ENCODE measurements at regions not wholly inside any gene's neighbourhood (a gene's known extent, or its start where the extent isn't known, plus 50 kb on each side); places are given as distances from the start of the nearest gene placed in this dataset.

GRCh38 chr1:244157731-244158438 lies 106.8 kb downstream of the ZBTB18 start:
- DNase-seq (ENCODE audit: low read depth) = no peak

DNA sequence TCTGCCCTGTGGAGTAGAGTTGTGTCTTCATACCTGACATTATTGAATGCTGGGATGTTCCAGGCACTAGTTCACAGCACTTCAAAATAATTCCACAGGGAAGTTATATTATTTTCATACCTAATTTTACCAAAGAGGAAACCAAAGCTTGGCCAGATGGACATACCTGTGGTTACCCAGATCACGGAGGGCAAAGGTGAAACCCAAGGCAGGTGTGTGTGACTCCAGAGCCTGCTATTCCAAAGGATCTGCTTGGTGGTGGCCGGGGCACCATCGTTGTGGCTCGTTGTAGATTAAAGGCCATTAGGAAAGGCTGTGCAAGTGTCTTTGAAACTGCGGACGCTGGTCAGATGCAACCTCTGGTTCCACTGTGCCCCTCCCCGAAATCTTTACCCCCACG lies 108.6 kb downstream of the ZBTB18 start:
- DNase-seq (ENCODE audit: low read depth) = no peak

- no peak for DNase-seq (ENCODE audit: low read depth)
Observed at GRCh38 chr1:244160455-244161235, 109.6 kb downstream of the ZBTB18 start.

DNA sequence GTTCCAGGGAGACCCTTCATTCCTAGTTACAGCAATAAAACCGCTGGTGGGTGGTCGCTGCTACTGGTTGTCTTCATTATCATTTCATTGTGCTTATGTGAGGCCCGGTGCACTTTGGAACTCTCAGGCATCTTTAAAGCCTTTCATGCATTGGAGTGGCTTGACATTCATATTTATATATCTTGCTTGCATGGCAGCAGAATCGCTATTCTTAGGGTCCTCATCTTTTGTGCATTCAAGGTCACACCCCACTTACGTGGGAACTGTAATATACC lies 110.1 kb downstream of the ZBTB18 start:
- no peak for DNase-seq (ENCODE audit: low read depth)

DNA sequence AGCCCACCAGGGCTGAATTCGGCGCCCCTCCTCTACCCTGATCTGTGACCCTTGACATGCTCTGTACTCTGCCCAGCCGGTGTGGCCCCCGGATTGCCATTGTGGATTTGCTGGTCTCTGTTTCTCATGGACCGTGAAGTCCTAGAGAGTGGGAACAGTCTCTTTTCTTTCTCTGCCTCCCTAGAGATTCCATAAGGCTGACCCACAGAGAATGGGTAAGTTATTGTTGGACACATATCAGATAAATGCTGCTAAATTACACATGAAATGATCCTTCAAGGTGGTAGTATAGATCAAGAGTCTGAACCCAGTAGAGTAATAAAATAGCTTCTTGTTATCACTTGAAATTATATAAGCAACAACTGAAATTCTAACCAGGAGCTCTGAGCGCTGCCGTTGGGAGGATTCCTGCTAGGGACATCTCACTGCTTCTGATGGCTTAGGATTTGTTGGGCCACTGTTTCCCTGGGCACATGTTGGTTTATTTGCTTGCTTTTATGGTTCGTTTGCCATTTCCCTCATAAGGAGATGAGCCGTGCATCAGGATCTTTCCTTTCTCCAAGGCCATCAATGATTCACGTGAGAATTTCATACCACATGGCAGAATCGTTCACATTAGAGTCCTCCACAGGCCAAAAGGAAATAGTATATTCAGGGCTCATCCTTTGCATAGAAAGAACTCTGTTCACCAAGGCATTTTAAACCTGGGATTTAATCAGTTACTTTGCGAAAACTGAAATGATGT lies 111.9 kb downstream of the ZBTB18 start:
- DNase-seq (ENCODE audit: low read depth) = no peak

GRCh38 chr1:244163861-244164510 lies 112.9 kb downstream of the ZBTB18 start:
- DNase-seq (ENCODE audit: low read depth) = peak; percentile 87

DNA sequence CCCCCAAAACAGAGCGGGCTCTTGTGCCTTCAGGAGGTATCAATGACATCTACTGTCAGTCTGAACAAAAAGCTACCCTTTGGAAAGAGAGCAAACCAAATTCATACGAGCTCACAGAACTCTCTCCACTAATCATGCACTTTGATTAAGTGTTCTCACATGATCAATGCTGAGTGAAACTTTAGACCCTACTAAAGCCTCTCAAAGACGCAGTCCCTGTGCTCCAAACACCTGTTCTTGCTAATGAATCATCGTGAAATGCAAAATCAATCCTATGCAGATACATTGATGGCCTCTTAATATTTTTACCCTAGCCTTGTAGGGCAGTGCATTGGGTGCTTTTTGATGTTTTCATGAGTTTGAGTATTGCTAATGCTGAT lies 113.4 kb downstream of the ZBTB18 start:
- no peak for DNase-seq (ENCODE audit: low read depth)

GRCh38 chr1:244165021-244165420 lies 113.9 kb downstream of the ZBTB18 start:
- DNase-seq (ENCODE audit: low read depth) = no peak

DNA sequence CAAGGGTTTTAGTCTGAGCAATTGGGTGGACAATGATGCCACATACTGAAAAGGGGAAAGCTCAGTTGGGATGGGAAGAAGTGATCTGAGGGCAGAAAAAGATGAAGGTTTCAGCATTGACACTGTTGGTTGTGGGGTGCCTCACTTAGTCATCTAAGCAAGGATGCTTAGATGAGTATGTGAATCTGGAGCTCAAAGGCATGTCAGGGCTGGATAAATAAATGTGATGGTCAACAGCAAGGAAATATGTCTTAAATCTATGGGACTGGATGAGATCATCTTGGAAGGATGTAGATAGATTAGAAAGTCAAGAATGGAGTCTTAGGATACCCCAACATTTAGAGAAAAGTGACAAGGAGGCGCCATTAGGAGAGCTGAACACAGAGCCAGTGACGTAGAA lies 114.6 kb downstream of the ZBTB18 start:
- DNase-seq (ENCODE audit: low read depth) = no peak

- DNase-seq (ENCODE audit: low read depth) = no peak
Observed at GRCh38 chr1:244171241-244171985, 120.3 kb downstream of the ZBTB18 start.

- no peak for DNase-seq (ENCODE audit: low read depth)
Observed at GRCh38 chr1:244173240-244173639, 122.2 kb downstream of the ZBTB18 start.

DNA sequence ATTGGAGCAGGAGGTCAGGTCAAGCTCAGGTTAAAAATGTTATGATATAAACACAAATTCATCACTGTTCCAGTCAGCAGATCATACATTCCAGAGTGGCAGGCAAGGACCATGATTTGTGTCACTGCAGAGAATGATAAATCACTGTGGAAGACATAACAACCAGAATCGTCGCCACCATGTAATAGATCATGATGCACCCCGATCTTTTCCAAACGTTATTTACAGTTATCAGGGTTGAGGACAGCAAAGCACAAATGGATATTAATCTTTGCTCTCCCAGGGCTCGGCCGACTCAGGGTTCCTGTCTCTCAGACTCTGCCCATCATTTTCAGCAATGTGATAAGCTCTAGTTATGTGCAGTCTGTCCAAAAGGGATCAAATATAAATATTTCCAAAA lies 122.7 kb downstream of the ZBTB18 start:
- no peak for DNase-seq (ENCODE audit: low read depth)

DNA sequence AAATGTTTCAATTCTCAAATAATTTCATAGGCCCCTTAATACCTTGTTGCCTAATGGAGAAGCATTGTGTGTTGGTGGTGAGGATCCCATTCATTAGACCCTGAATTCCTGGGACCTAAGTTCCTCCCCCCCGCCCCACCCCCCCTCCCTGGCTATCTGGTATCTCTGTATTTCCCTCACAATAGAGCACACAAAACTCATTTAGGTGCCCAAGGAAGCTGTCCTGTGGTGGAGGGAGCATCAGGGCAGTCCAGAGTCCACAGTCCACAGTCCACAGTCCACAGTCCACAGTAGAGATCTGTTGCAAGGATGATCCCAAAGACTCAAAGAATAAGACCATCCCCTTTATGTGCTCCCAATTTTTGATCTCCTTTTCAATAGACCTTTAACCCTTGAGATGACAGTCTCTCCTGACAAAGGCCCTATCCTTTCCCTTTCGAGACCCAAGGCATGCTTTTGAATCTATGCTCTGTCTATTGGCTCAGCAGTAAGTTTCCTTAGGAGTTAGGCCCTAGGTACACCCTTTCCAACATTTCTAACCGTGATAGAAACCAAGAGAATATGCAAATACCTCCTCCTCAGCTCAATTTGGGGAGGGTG lies 123.9 kb downstream of the ZBTB18 start:
- no peak for DNase-seq (ENCODE audit: low read depth)

DNA sequence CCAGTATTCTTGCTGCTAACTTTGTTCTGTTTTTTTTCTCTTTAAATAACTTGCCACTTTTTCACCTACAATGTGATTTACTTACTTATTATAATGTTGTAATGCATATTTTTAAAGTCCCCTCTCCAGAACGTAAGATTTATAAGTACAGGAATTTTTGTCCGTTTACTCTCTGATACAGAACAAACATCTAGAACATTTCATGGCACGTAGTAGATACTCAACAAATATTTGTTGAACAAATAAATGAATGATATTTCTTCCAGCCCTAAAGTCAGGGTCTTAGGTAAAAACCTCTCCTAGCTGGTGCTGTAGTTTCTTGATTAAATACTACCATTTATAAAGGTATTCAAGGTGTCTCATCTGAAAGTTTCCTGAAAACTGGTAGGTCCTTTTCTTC lies 125.1 kb downstream of the ZBTB18 start:
- DNase-seq (ENCODE audit: low read depth) = no peak

- DNase-seq (ENCODE audit: low read depth) = no peak
Observed at GRCh38 chr1:244180256-244180655, 129.2 kb downstream of the ZBTB18 start.

GRCh38 chr1:244181867-244182266 lies 130.8 kb downstream of the ZBTB18 start:
- DNase-seq (ENCODE audit: low read depth) = no peak

DNA sequence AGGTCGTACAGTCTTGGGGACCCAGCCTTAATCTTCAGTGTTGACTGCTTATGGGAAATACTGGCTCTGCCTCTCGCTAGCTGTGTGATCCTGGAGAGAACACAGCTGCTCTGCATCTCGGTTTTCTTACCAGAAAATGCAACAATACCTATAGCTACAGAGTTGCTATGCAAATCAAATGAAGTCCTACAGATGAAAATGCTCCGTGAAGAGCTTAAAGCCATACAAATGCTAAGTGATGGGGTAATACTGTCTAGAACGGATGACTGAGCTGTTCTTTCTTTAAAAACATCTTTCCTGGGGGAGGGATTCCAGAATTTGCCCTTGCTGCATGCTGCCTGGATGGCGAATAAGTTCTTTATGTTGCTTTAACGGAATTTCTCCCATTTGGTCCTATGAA lies 132.0 kb downstream of the ZBTB18 start:
- no peak for DNase-seq (ENCODE audit: low read depth)

- DNase-seq (ENCODE audit: low read depth) = no peak
Observed at GRCh38 chr1:244186372-244186771, 135.3 kb downstream of the ZBTB18 start.

DNA sequence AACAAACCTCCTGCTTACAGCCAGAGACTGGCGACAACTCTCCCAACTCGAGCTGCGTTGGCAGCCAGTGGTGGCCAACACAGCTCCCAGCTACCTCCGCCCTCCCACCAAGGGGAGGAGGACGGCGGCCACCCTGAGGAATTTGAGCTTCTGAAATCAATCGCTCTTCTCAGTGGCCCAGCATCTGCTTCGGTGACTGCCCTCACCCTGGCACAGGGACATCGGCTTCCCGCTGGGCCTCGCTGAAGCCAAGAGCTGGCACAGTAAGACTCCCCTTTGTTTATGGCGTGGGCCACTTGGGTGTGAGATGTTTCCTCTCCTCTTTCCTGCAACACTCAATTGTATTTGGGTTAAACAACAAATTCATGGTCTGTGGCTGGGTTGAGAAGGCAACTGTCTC lies 136.2 kb downstream of the ZBTB18 start:
- no peak for DNase-seq (ENCODE audit: low read depth)

DNA sequence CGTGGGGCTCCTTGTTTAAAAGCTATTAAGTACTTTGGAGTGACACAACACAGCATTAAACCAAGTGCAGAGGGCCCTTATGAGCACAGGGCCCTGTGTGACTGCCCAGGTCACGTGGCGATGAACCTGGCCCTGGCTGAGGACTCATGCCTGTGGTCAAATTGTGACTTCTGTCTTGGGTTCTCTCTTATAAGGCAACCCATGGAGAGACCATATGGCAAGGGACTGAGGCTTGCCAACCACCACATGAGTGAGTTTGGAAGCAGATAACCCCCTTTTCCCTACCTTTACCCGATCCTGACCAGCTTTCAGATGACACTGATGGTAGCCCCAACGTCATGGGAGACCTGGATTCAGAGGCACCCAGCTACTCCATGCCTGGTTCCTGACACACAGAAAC lies 140.5 kb downstream of the ZBTB18 start:
- DNase-seq (ENCODE audit: low read depth) = no peak

GRCh38 chr1:244192325-244192724 lies 141.2 kb downstream of the ZBTB18 start:
- no peak for DNase-seq (ENCODE audit: low read depth)

Measured in fibroblast of the conjunctiva (primary cell).